ENCODE measurements at regions not wholly inside any gene's neighbourhood (a gene's known extent, or its start where the extent isn't known, plus 50 kb on each side); places are given as distances from the start of the nearest gene placed in this dataset.
A peak's percentile ranks its signal among the peaks of the same experiment; 100 is the strongest.

GRCh38 chr18:41747723-41748242, 207.3 kb upstream of the PIK3C3 start:
- Histone ChIP-seq H3K4me3 (ENCODE audit: low read length) (no peak overlapping the region), H3K4me2 (ENCODE audit: low read depth, low read length, poor library complexity, severe bottlenecking) (no peak overlapping the region), H3K27ac (ENCODE audit: low read length) (no peak overlapping the region), H3K36me3 (ENCODE audit: insufficient read depth, low read length) (no peaks in the 10 kb centered on the region), H2AFZ (ENCODE audit: low read length) (no peak overlapping the region), H3K4me1 (ENCODE audit: low read length) (no peaks in the 10 kb centered on the region), H3K9me3 (ENCODE audit: low read length) (no peaks in the 10 kb centered on the region), H3K9me2 (replicated peaks; ENCODE audit: insufficient read depth, low read length) (no peaks in the 10 kb centered on the region), H3K27me3 (ENCODE audit: low read length) (no peaks in the 10 kb centered on the region), H4K20me1 (ENCODE audit: insufficient read depth, low read depth, low read length) (no peaks in the 10 kb centered on the region), H3K79me2 (ENCODE audit: low read length) (no peaks in the 10 kb centered on the region), H3K9ac (ENCODE audit: low read length) (no peak overlapping the region)
- no peak for DNase-seq

GRCh38 chr18:41745166-41746049, 209.6 kb upstream of the PIK3C3 start:
- Histone ChIP-seq H3K4me1 (ENCODE audit: low read length) (no peaks in the 10 kb centered on the region), H3K9me3 (ENCODE audit: low read length) (no peaks in the 10 kb centered on the region), H3K9me2 (replicated peaks; ENCODE audit: insufficient read depth, low read length) (no peaks in the 10 kb centered on the region), H3K4me3 (ENCODE audit: low read length) (no peak overlapping the region), H3K9ac (ENCODE audit: low read length) (no peak overlapping the region), H3K79me2 (ENCODE audit: low read length) (no peaks in the 10 kb centered on the region), H2AFZ (ENCODE audit: low read length) (no peak overlapping the region), H4K20me1 (ENCODE audit: insufficient read depth, low read depth, low read length) (no peaks in the 10 kb centered on the region), H3K4me2 (ENCODE audit: low read depth, low read length, poor library complexity, severe bottlenecking) (no peak overlapping the region), H3K27ac (ENCODE audit: low read length) (no peak overlapping the region), H3K36me3 (ENCODE audit: insufficient read depth, low read length) (no peaks in the 10 kb centered on the region), H3K27me3 (ENCODE audit: low read length) (no peaks in the 10 kb centered on the region)
- DNase-seq, result peak; percentile 71

GRCh38 chr18:41744421-41745030, 210.5 kb upstream of the PIK3C3 start:
- H3K36me3 ChIP-seq (ENCODE audit: insufficient read depth, low read length), result no peaks in the 10 kb centered on the region
- no peak overlapping the region for H3K9ac ChIP-seq (ENCODE audit: low read length)
- H3K9me2 ChIP-seq (replicated peaks; ENCODE audit: insufficient read depth, low read length), result no peaks in the 10 kb centered on the region
- no peak overlapping the region for H2AFZ ChIP-seq (ENCODE audit: low read length)
- no peaks in the 10 kb centered on the region for H4K20me1 ChIP-seq (ENCODE audit: insufficient read depth, low read depth, low read length)
- no peak overlapping the region for H3K4me3 ChIP-seq (ENCODE audit: low read length)
- H3K79me2 ChIP-seq (ENCODE audit: low read length), result no peaks in the 10 kb centered on the region
- no peak overlapping the region for H3K27ac ChIP-seq (ENCODE audit: low read length)
- DNase-seq, result no peak
- no peaks in the 10 kb centered on the region for H3K27me3 ChIP-seq (ENCODE audit: low read length)
- no peaks in the 10 kb centered on the region for H3K9me3 ChIP-seq (ENCODE audit: low read length)
- no peaks in the 10 kb centered on the region for H3K4me1 ChIP-seq (ENCODE audit: low read length)
- H3K4me2 ChIP-seq (ENCODE audit: low read depth, low read length, poor library complexity, severe bottlenecking), result no peak overlapping the region

GRCh38 chr18:41737218-41737617, 217.8 kb upstream of the PIK3C3 start:
- no peak for DNase-seq
- Histone ChIP-seq H4K20me1 (ENCODE audit: insufficient read depth, low read depth, low read length) (no peaks in the 10 kb centered on the region), H3K27ac (ENCODE audit: low read length) (no peak overlapping the region), H3K9me3 (ENCODE audit: low read length) (no peaks in the 10 kb centered on the region), H3K4me3 (ENCODE audit: low read length) (no peak overlapping the region), H3K79me2 (ENCODE audit: low read length) (no peaks in the 10 kb centered on the region), H3K9ac (ENCODE audit: low read length) (no peak overlapping the region), H3K9me2 (replicated peaks; ENCODE audit: insufficient read depth, low read length) (no peaks in the 10 kb centered on the region), H3K36me3 (ENCODE audit: insufficient read depth, low read length) (no peaks in the 10 kb centered on the region), H3K4me2 (ENCODE audit: low read depth, low read length, poor library complexity, severe bottlenecking) (no peak overlapping the region), H2AFZ (ENCODE audit: low read length) (no peak overlapping the region), H3K27me3 (ENCODE audit: low read length) (no peaks in the 10 kb centered on the region), H3K4me1 (ENCODE audit: low read length) (no peaks in the 10 kb centered on the region)

GRCh38 chr18:41734917-41735316, 220.1 kb upstream of the PIK3C3 start:
- no peak overlapping the region for H3K4me2 ChIP-seq (ENCODE audit: low read depth, low read length, poor library complexity, severe bottlenecking)
- no peak overlapping the region for H3K4me3 ChIP-seq (ENCODE audit: low read length)
- no peak for DNase-seq
- no peaks in the 10 kb centered on the region for H3K9me2 ChIP-seq (replicated peaks; ENCODE audit: insufficient read depth, low read length)
- no peaks in the 10 kb centered on the region for H3K36me3 ChIP-seq (ENCODE audit: insufficient read depth, low read length)
- H3K27me3 ChIP-seq (ENCODE audit: low read length), result no peaks in the 10 kb centered on the region
- no peaks in the 10 kb centered on the region for H3K4me1 ChIP-seq (ENCODE audit: low read length)
- H3K9ac ChIP-seq (ENCODE audit: low read length), result no peak overlapping the region
- H4K20me1 ChIP-seq (ENCODE audit: insufficient read depth, low read depth, low read length), result no peaks in the 10 kb centered on the region
- H3K79me2 ChIP-seq (ENCODE audit: low read length), result no peaks in the 10 kb centered on the region
- H3K9me3 ChIP-seq (ENCODE audit: low read length), result no peaks in the 10 kb centered on the region
- H2AFZ ChIP-seq (ENCODE audit: low read length), result no peak overlapping the region
- no peak overlapping the region for H3K27ac ChIP-seq (ENCODE audit: low read length)

- Histone ChIP-seq H2AFZ (ENCODE audit: low read length) (no peak overlapping the region), H3K27ac (ENCODE audit: low read length) (no peak overlapping the region), H3K9me3 (ENCODE audit: low read length) (no peaks in the 10 kb centered on the region), H4K20me1 (ENCODE audit: insufficient read depth, low read depth, low read length) (no peaks in the 10 kb centered on the region), H3K4me1 (ENCODE audit: low read length) (no peaks in the 10 kb centered on the region), H3K4me3 (ENCODE audit: low read length) (no peak overlapping the region), H3K9ac (ENCODE audit: low read length) (no peak overlapping the region), H3K4me2 (ENCODE audit: low read depth, low read length, poor library complexity, severe bottlenecking) (no peak overlapping the region), H3K36me3 (ENCODE audit: insufficient read depth, low read length) (no peaks in the 10 kb centered on the region), H3K27me3 (ENCODE audit: low read length) (no peaks in the 10 kb centered on the region), H3K79me2 (ENCODE audit: low read length) (no peaks in the 10 kb centered on the region), H3K9me2 (replicated peaks; ENCODE audit: insufficient read depth, low read length) (no peaks in the 10 kb centered on the region)
- DNase-seq, result no peak
Measured at GRCh38 chr18:41732356-41732755, 222.7 kb upstream of the PIK3C3 start.

- H4K20me1 ChIP-seq (ENCODE audit: insufficient read depth, low read depth, low read length), result no peaks in the 10 kb centered on the region
- no peak overlapping the region for H3K4me2 ChIP-seq (ENCODE audit: low read depth, low read length, poor library complexity, severe bottlenecking)
Measured at GRCh38 chr18:41731884-41732283, 223.2 kb upstream of the PIK3C3 start.

GRCh38 chr18:41724195-41724594, 230.8 kb upstream of the PIK3C3 start:
- Histone ChIP-seq H3K4me2 (ENCODE audit: low read depth, low read length, poor library complexity, severe bottlenecking) (no peak overlapping the region), H4K20me1 (ENCODE audit: insufficient read depth, low read depth, low read length) (no peaks in the 10 kb centered on the region), H3K4me1 (ENCODE audit: low read length) (no peaks in the 10 kb centered on the region), H3K9ac (ENCODE audit: low read length) (no peak overlapping the region), H3K27me3 (ENCODE audit: low read length) (no peaks in the 10 kb centered on the region), H3K9me2 (replicated peaks; ENCODE audit: insufficient read depth, low read length) (no peaks in the 10 kb centered on the region), H3K79me2 (ENCODE audit: low read length) (no peaks in the 10 kb centered on the region), H3K4me3 (ENCODE audit: low read length) (no peak overlapping the region), H3K27ac (ENCODE audit: low read length) (no peak overlapping the region), H3K9me3 (ENCODE audit: low read length) (no peaks in the 10 kb centered on the region), H2AFZ (ENCODE audit: low read length) (no peak overlapping the region), H3K36me3 (ENCODE audit: insufficient read depth, low read length) (no peaks in the 10 kb centered on the region)
- DNase-seq, result no peak

More at GRCh38 chr18:41731884-41732283, 223.2 kb upstream of the PIK3C3 start:
- Histone ChIP-seq H3K27ac (ENCODE audit: low read length) (no peak overlapping the region), H3K9ac (ENCODE audit: low read length) (no peak overlapping the region), H2AFZ (ENCODE audit: low read length) (no peak overlapping the region), H3K9me3 (ENCODE audit: low read length) (no peaks in the 10 kb centered on the region), H3K27me3 (ENCODE audit: low read length) (no peaks in the 10 kb centered on the region), H3K9me2 (replicated peaks; ENCODE audit: insufficient read depth, low read length) (no peaks in the 10 kb centered on the region), H3K4me3 (ENCODE audit: low read length) (no peak overlapping the region), H3K36me3 (ENCODE audit: insufficient read depth, low read length) (no peaks in the 10 kb centered on the region), H3K4me1 (ENCODE audit: low read length) (no peaks in the 10 kb centered on the region), H3K79me2 (ENCODE audit: low read length) (no peaks in the 10 kb centered on the region)
- DNase-seq, result no peak

Data from Karpas-422 (cell line).